ENCODE measurements at regions not wholly inside any gene's neighbourhood (a gene's known extent, or its start where the extent isn't known, plus 50 kb on each side); places are given as distances from the start of the nearest gene placed in this dataset.

DNA sequence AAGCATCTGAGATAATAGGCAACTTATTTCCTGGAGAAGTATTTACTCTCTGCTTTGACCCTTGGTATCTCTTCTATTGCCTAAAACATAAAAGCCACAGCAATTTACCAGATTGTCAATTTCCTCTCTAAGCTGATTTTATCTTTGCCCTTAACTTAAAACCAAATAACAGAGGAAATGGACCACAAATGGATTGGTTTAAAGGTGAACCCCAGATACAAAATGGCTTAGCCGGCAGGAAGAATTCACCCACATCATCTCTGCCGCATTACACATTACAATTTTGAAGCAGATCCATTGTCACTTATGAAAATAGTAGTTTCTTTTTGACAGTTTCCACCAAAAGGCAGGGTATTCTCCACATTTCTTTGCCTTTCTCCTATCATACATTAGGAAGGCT, 585.8 kb upstream of the CHAC2 start:
- Histone ChIP-seq H3K9ac (ENCODE audit: low read length) (no peak overlapping the region), H3K9me2 (replicated peaks; ENCODE audit: insufficient read depth, low read length) (no peaks in the 10 kb centered on the region)

DNA sequence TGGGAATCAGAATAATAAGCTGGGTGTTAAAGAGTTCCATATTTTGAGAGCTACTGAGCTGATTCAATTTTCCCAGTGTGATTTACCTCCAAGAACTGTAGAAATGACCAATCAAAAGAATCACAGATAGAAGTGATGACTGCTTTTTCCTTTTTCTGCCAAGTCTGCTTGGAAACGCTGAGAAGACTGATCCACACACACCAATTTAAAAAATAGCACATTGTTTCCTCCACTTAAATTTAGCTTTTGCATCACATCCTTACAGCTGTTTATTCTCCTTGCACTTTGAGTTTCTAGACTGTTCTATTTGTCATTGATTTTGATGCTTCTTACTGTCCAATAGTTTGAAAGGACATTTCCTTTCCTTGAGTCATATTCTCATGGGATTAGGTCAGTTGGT, 590.3 kb upstream of the CHAC2 start:
- no peaks in the 10 kb centered on the region for H3K4me1 ChIP-seq (ENCODE audit: low read length)

More for the DNA sequence above, 585.8 kb upstream of the CHAC2 start:
- TF ChIP-seq EZH2phosphoT487 (IDR thresholded peaks at IDR 0.05; ENCODE audit: low read length) = no peak
- no peak for TF ChIP-seq EZH2 (optimal IDR thresholded peaks at IDR 0.05; ENCODE audit: low read depth, low read length)
- TF ChIP-seq, protein P1, sequence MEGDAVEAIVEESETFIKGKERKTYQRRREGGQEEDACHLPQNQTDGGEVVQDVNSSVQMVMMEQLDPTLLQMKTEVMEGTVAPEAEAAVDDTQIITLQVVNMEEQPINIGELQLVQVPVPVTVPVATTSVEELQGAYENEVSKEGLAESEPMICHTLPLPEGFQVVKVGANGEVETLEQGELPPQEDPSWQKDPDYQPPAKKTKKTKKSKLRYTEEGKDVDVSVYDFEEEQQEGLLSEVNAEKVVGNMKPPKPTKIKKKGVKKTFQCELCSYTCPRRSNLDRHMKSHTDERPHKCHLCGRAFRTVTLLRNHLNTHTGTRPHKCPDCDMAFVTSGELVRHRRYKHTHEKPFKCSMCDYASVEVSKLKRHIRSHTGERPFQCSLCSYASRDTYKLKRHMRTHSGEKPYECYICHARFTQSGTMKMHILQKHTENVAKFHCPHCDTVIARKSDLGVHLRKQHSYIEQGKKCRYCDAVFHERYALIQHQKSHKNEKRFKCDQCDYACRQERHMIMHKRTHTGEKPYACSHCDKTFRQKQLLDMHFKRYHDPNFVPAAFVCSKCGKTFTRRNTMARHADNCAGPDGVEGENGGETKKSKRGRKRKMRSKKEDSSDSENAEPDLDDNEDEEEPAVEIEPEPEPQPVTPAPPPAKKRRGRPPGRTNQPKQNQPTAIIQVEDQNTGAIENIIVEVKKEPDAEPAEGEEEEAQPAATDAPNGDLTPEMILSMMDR (IDR thresholded peaks at IDR 0.05; ENCODE audit: low read length) = no peak
- no peak overlapping the region for H3K27ac ChIP-seq (ENCODE audit: low read length)
- H3F3A ChIP-seq (ENCODE audit: insufficient read depth, low read length) = no peaks in the 10 kb centered on the region
- no peak overlapping the region for H2AFZ ChIP-seq (ENCODE audit: low read length)
- no peak overlapping the region for H3K4me3 ChIP-seq (ENCODE audit: low read length)
- H3K36me3 ChIP-seq (replicated peaks; ENCODE audit: insufficient read depth, low read length) = no peaks in the 10 kb centered on the region
- no peaks in the 10 kb centered on the region for H3K9me3 ChIP-seq (replicated peaks; ENCODE audit: insufficient read depth, low read length)
- H3K4me2 ChIP-seq (ENCODE audit: low read depth, low read length) = no peak overlapping the region
- H3K27me3 ChIP-seq (replicated peaks; ENCODE audit: insufficient read depth, low read length) = no peaks in the 10 kb centered on the region
- H3K4me1 ChIP-seq (ENCODE audit: low read length) = no peaks in the 10 kb centered on the region
- no peaks in the 10 kb centered on the region for H4K20me1 ChIP-seq (ENCODE audit: insufficient read depth, low read length)
- no peak for DNase-seq
- no peaks in the 10 kb centered on the region for H3K79me2 ChIP-seq (ENCODE audit: low read length)

DNA sequence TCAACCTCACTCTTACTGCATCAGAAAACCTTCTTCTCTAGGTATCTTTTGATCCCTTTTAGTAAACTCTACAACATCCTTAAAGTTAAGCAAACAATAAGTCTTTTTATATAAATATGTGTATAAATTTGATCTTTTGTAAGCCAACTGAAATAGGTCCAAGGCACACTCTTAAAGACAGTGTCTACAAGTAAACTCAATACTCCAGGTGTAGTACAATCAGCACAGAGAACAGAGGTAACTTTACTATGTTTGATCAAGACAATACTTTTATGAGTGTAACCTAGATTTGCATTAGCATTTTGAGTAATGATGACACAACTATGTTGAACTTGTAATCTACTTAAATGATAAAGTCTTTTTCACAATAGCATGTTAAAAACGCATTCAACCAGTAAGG, 593.1 kb upstream of the CHAC2 start:
- H3K79me2 ChIP-seq (ENCODE audit: low read length) = no peaks in the 10 kb centered on the region
- no peaks in the 10 kb centered on the region for H3K27me3 ChIP-seq (replicated peaks; ENCODE audit: insufficient read depth, low read length)
- no peaks in the 10 kb centered on the region for H4K20me1 ChIP-seq (ENCODE audit: insufficient read depth, low read length)
- H3K9me2 ChIP-seq (replicated peaks; ENCODE audit: insufficient read depth, low read length) = no peaks in the 10 kb centered on the region
- no peak for DNase-seq
- no peak for TF ChIP-seq EZH2phosphoT487 (IDR thresholded peaks at IDR 0.05; ENCODE audit: low read length)
- TF ChIP-seq EZH2 (optimal IDR thresholded peaks at IDR 0.05; ENCODE audit: low read depth, low read length) = no peak
- TF ChIP-seq, protein P1 (IDR thresholded peaks at IDR 0.05; ENCODE audit: low read length) = no peak
- no peaks in the 10 kb centered on the region for H3K36me3 ChIP-seq (replicated peaks; ENCODE audit: insufficient read depth, low read length)
- no peak overlapping the region for H3K4me2 ChIP-seq (ENCODE audit: low read depth, low read length)
- H3K4me3 ChIP-seq (ENCODE audit: low read length) = no peak overlapping the region
- H3K4me1 ChIP-seq (ENCODE audit: low read length) = no peaks in the 10 kb centered on the region
- no peak overlapping the region for H2AFZ ChIP-seq (ENCODE audit: low read length)
- no peaks in the 10 kb centered on the region for H3K9me3 ChIP-seq (replicated peaks; ENCODE audit: insufficient read depth, low read length)
- no peaks in the 10 kb centered on the region for H3F3A ChIP-seq (ENCODE audit: insufficient read depth, low read length)
- H3K27ac ChIP-seq (ENCODE audit: low read length) = no peak overlapping the region
- no peak overlapping the region for H3K9ac ChIP-seq (ENCODE audit: low read length)

More for the DNA sequence above, 590.3 kb upstream of the CHAC2 start:
- no peak overlapping the region for H3K4me3 ChIP-seq (ENCODE audit: low read length)
- TF ChIP-seq EZH2phosphoT487 (IDR thresholded peaks at IDR 0.05; ENCODE audit: low read length) = no peak
- TF ChIP-seq EZH2 (optimal IDR thresholded peaks at IDR 0.05; ENCODE audit: low read depth, low read length) = no peak
- TF ChIP-seq, protein P1 (IDR thresholded peaks at IDR 0.05; ENCODE audit: low read length) = no peak
- no peaks in the 10 kb centered on the region for H4K20me1 ChIP-seq (ENCODE audit: insufficient read depth, low read length)
- H3K9me2 ChIP-seq (replicated peaks; ENCODE audit: insufficient read depth, low read length) = no peaks in the 10 kb centered on the region
- H3K36me3 ChIP-seq (replicated peaks; ENCODE audit: insufficient read depth, low read length) = no peaks in the 10 kb centered on the region
- no peaks in the 10 kb centered on the region for H3K27me3 ChIP-seq (replicated peaks; ENCODE audit: insufficient read depth, low read length)
- DNase-seq = no peak
- H2AFZ ChIP-seq (ENCODE audit: low read length) = no peak overlapping the region
- H3K9ac ChIP-seq (ENCODE audit: low read length) = no peak overlapping the region
- no peaks in the 10 kb centered on the region for H3F3A ChIP-seq (ENCODE audit: insufficient read depth, low read length)
- H3K27ac ChIP-seq (ENCODE audit: low read length) = no peak overlapping the region
- no peak overlapping the region for H3K4me2 ChIP-seq (ENCODE audit: low read depth, low read length)
- H3K79me2 ChIP-seq (ENCODE audit: low read length) = no peaks in the 10 kb centered on the region
- H3K9me3 ChIP-seq (replicated peaks; ENCODE audit: insufficient read depth, low read length) = no peaks in the 10 kb centered on the region
